ENCODE measurements at regions not wholly inside any gene's neighbourhood (a gene's known extent, or its start where the extent isn't known, plus 50 kb on each side); places are given as distances from the start of the nearest gene placed in this dataset.

- Histone ChIP-seq H3K4me3 (ENCODE audit: control extremely low read depth in 1 of 5, extremely low read depth in 1 of 5, insufficient read depth in 1 of 5, low read depth in 2 of 5, low read length in 4 of 5) (no peak overlapping the region), H3K4me1 (ENCODE audit: control insufficient read depth in 2 of 2, insufficient read depth in 2 of 2, low read length in 2 of 2) (no peaks in the 10 kb centered on the region), H2AFZ (ENCODE audit: insufficient read depth, low read depth, low read length, poor library complexity, severe bottlenecking) (no peak overlapping the region), H3K36me3 (replicated peaks in 1 of 2; ENCODE audit: control extremely low read depth in 1 of 2, control insufficient read depth in 1 of 2, extremely low read depth in 1 of 2, insufficient read depth in 2 of 2, low read length in 1 of 2) (no peaks in the 10 kb centered on the region), H3K9ac (ENCODE audit: low read length) (no peak overlapping the region), H3K79me2 (ENCODE audit: control insufficient read depth, insufficient read depth, low read length) (no peaks in the 10 kb centered on the region), H3K27me3 (replicated peaks in 1 of 4; ENCODE audit: control extremely low read depth in 1 of 4, control insufficient read depth in 3 of 4, insufficient read depth in 4 of 4, low read length in 3 of 4) (no peaks in the 10 kb centered on the region), H3K9me3 (ENCODE audit: control extremely low read depth in 1 of 3, control insufficient read depth in 2 of 3, insufficient read depth in 1 of 3, low read length in 2 of 3) (no peaks in the 10 kb centered on the region), H4K20me1 (ENCODE audit: control insufficient read depth, insufficient read depth, low read length, poor library complexity, severe bottlenecking) (no peaks in the 10 kb centered on the region), H3K4me2 (replicated peaks; ENCODE audit: low read depth, low read length, poor library complexity, severe bottlenecking) (no peak overlapping the region), H3K27ac (ENCODE audit: low read length in 2 of 2) (no peak overlapping the region)
- ChIA-PET CTCF (no interaction called here), POLR2A (no interaction called here)
- WGBS (ENCODE audit: insufficient coverage): 87% methylated on average over 3 of the region's 5 CpGs
- intact Hi-C loops (cut with micrococcal nuclease): no loop called here
- ATAC-seq (ENCODE audit: low read depth): no peak
- no peak for TF ChIP-seq CTCF (IDR thresholded peaks at IDR 0.05)
- TF ChIP-seq EZH2 (IDR thresholded peaks at IDR 0.05; ENCODE audit: borderline replicate concordance, insufficient read depth, low read depth, low read length, poor library complexity, severe bottlenecking): no peak
- H3K27me3 Mint-ChIP-seq: peaks cover 6% of the 10 kb centered on the region
- no peak overlapping the region for H3K27ac Mint-ChIP-seq
- no peaks in the 10 kb centered on the region for H3K4me1 Mint-ChIP-seq
- no peaks in the 10 kb centered on the region for H3K9me3 Mint-ChIP-seq (ENCODE audit: insufficient read depth)
- no peak for DNase-seq
- H3K4me3 Mint-ChIP-seq: no peak overlapping the region
Measured at GRCh38 chr2:58930537-58930936, 689.4 kb upstream of the FANCL start.

GRCh38 chr2:58928973-58929372 is 687.8 kb upstream of the FANCL start:
- H4K20me1 ChIP-seq (ENCODE audit: control insufficient read depth, insufficient read depth, low read length, poor library complexity, severe bottlenecking): no peaks in the 10 kb centered on the region
- H3K9me3 ChIP-seq (ENCODE audit: control extremely low read depth in 1 of 3, control insufficient read depth in 2 of 3, insufficient read depth in 1 of 3, low read length in 2 of 3): no peaks in the 10 kb centered on the region
- no peaks in the 10 kb centered on the region for H3K36me3 ChIP-seq (replicated peaks in 1 of 2; ENCODE audit: control extremely low read depth in 1 of 2, control insufficient read depth in 1 of 2, extremely low read depth in 1 of 2, insufficient read depth in 2 of 2, low read length in 1 of 2)
- H3K27me3 Mint-ChIP-seq: peaks cover 9% of the 10 kb centered on the region
- DNase-seq (no peak), ATAC-seq (ENCODE audit: low read depth) (no peak)
- intact Hi-C loops (cut with micrococcal nuclease): no loop called here
- CTCF ChIA-PET: no interaction called here
- H3K4me2 ChIP-seq (replicated peaks; ENCODE audit: low read depth, low read length, poor library complexity, severe bottlenecking): no peak overlapping the region
- no peak overlapping the region for H3K4me3 ChIP-seq (ENCODE audit: control extremely low read depth in 1 of 5, extremely low read depth in 1 of 5, insufficient read depth in 1 of 5, low read depth in 2 of 5, low read length in 4 of 5)
- no peak overlapping the region for H2AFZ ChIP-seq (ENCODE audit: insufficient read depth, low read depth, low read length, poor library complexity, severe bottlenecking)
- TF ChIP-seq CTCF (IDR thresholded peaks at IDR 0.05): no peak
- TF ChIP-seq EZH2 (IDR thresholded peaks at IDR 0.05; ENCODE audit: borderline replicate concordance, insufficient read depth, low read depth, low read length, poor library complexity, severe bottlenecking): no peak
- H3K4me1 ChIP-seq (ENCODE audit: control insufficient read depth in 2 of 2, insufficient read depth in 2 of 2, low read length in 2 of 2): no peaks in the 10 kb centered on the region
- no peak overlapping the region for H3K9ac ChIP-seq (ENCODE audit: low read length)
- no peaks in the 10 kb centered on the region for H3K79me2 ChIP-seq (ENCODE audit: control insufficient read depth, insufficient read depth, low read length)
- no peak overlapping the region for H3K27ac Mint-ChIP-seq
- H3K4me1 Mint-ChIP-seq: no peaks in the 10 kb centered on the region
- POLR2A ChIA-PET: no interaction called here
- H3K27ac ChIP-seq (ENCODE audit: low read length in 2 of 2): no peak overlapping the region
- H3K27me3 ChIP-seq (replicated peaks in 1 of 4; ENCODE audit: control extremely low read depth in 1 of 4, control insufficient read depth in 3 of 4, insufficient read depth in 4 of 4, low read length in 3 of 4): no peaks in the 10 kb centered on the region
- no peaks in the 10 kb centered on the region for H3K9me3 Mint-ChIP-seq (ENCODE audit: insufficient read depth)
- no peak overlapping the region for H3K4me3 Mint-ChIP-seq
